Calu3 (cell line): ENCODE measurements at regions not wholly inside any gene's neighbourhood (a gene's known extent, or its start where the extent isn't known, plus 50 kb on each side); places are given as distances from the start of the nearest gene placed in this dataset.

Source experiments
- BruUV-seq: library from RNA; stranded (reverse); fragments of 400-500 nt; replicated peaks from 2 replicates; lab custom pipeline; 2021; lab: Mats Ljungman, UMichigan
- CTCF ChIA-PET: fragments of 300-600 bp; sonication (Branson Sonifier 250); formaldehyde crosslinking; loops from one replicate; lab custom pipeline; 2022; ENCODE audit warnings: antibody characterized with exemption; lab: Charles Lee
- DNase-seq: peaks from one replicate; pipeline ENCODE4 v3.0.0; 2022
- H3K27ac Mint-ChIP-seq: one replicate; pipeline ENCODE4 v1.8.0; 2022; ENCODE audit warnings: mixed read lengths; ENCODE audit not compliant: unreplicated experiment
- H3K27me3 Mint-ChIP-seq: one replicate; pipeline ENCODE4 v1.8.0; 2022; ENCODE audit warnings: mixed read lengths; ENCODE audit not compliant: unreplicated experiment
- H3K36me3 Mint-ChIP-seq: one replicate; pipeline ENCODE4 v1.8.0; 2022; ENCODE audit warnings: mild to moderate bottlenecking, moderate library complexity, mixed read lengths; ENCODE audit not compliant: insufficient read depth, unreplicated experiment
- H3K4me1 Mint-ChIP-seq: one replicate; pipeline ENCODE4 v1.8.0; 2022; ENCODE audit warnings: mild to moderate bottlenecking, low read depth, mixed read lengths; ENCODE audit not compliant: unreplicated experiment
- H3K4me3 Mint-ChIP-seq: one replicate; pipeline ENCODE4 v1.8.0; 2022; ENCODE audit warnings: mild to moderate bottlenecking, low read depth, moderate library complexity, mixed read lengths; ENCODE audit not compliant: unreplicated experiment
- H3K9me3 Mint-ChIP-seq: one replicate; pipeline ENCODE4 v1.8.0; 2022; ENCODE audit warnings: low read depth, mixed read lengths; ENCODE audit not compliant: unreplicated experiment
- CTCF ChIP-seq: fragments of 200-600 bp; IDR thresholded peaks from one replicate; pipeline ENCODE4 v1.8.0; 2022; ENCODE audit warnings: antibody characterized with exemption; ENCODE audit not compliant: unreplicated experiment
- intact Hi-C: fragments of 100-400 bp; cut with micrococcal nuclease; formaldehyde crosslinking; loops from one replicate; pipeline ENCODE4 v1.10.0; 2022; ENCODE audit not compliant: unreplicated experiment

- intact Hi-C loops: loop anchor here (10.0 kb wide), 1 partner anchor 148 kb away; the partner anchor contains the start of gene TFCP2L1
- Mint-ChIP-seq H3K4me3 (no peak overlapping the region), H3K27me3 (no peaks in the 10 kb centered on the region), H3K9me3 (no peaks in the 10 kb centered on the region), H3K4me1 (peaks cover 19% of the 10 kb centered on the region), H3K36me3 (peaks cover 4% of the 10 kb centered on the region), H3K27ac (no peak overlapping the region)
- TF ChIP-seq CTCF: no peak
- DNase-seq: peak; percentile 29
- CTCF ChIA-PET: no interaction called here
- BruUV-seq: no TSS peak
These were observed 148.7 kb downstream of the TFCP2L1 start for GRCh38 chr2:121136323-121136722.

- no peaks in the 10 kb centered on the region for H3K27me3 Mint-ChIP-seq
- CTCF ChIA-PET: no interaction called here
- H3K36me3 Mint-ChIP-seq: peaks cover 4% of the 10 kb centered on the region
- intact Hi-C loops: loop anchor here (10.0 kb wide), 1 partner anchor 147 kb away; the partner anchor contains the start of gene TFCP2L1
- no peaks in the 10 kb centered on the region for H3K9me3 Mint-ChIP-seq
- H3K27ac Mint-ChIP-seq: no peak overlapping the region
- no peak overlapping the region for H3K4me3 Mint-ChIP-seq
- no TSS peak for BruUV-seq
- no peak for DNase-seq
- H3K4me1 Mint-ChIP-seq: peaks cover 22% of the 10 kb centered on the region
- TF ChIP-seq CTCF: no peak
These were observed 147.4 kb downstream of the TFCP2L1 start for GRCh38 chr2:121137571-121137970.

GRCh38 chr2:121140734-121141133 lies 144.3 kb downstream of the TFCP2L1 start:
- H3K4me3 Mint-ChIP-seq: no peak overlapping the region
- no TSS peak for BruUV-seq
- TF ChIP-seq CTCF: no peak
- H3K4me1 Mint-ChIP-seq: peaks cover 11% of the 10 kb centered on the region
- H3K9me3 Mint-ChIP-seq: no peaks in the 10 kb centered on the region
- CTCF ChIA-PET: interaction anchor here (0.7 kb wide), 1 partner anchor 25 kb away, joined by 3 read pairs; no protein-coding TSS in a partner anchor
- no peak overlapping the region for H3K27ac Mint-ChIP-seq
- peak; percentile 29 for DNase-seq
- H3K36me3 Mint-ChIP-seq: no peaks in the 10 kb centered on the region
- no peaks in the 10 kb centered on the region for H3K27me3 Mint-ChIP-seq
- intact Hi-C loops: loop anchor here (10.0 kb wide), 1 partner anchor 64 kb away; no protein-coding TSS in a partner anchor

- no TSS peak for BruUV-seq
These were observed 142.6 kb downstream of the TFCP2L1 start for GRCh38 chr2:121142452-121142851.

More at GRCh38 chr2:121142452-121142851, 142.6 kb downstream of the TFCP2L1 start:
- Mint-ChIP-seq H3K9me3 (no peaks in the 10 kb centered on the region), H3K27me3 (no peaks in the 10 kb centered on the region), H3K27ac (no peak overlapping the region), H3K4me3 (no peak overlapping the region), H3K4me1 (peaks cover 11% of the 10 kb centered on the region), H3K36me3 (no peaks in the 10 kb centered on the region)
- TF ChIP-seq CTCF: no peak
- intact Hi-C loops: loop anchor here (10.0 kb wide), 1 partner anchor 62 kb away; no protein-coding TSS in a partner anchor
- DNase-seq: no peak
- CTCF ChIA-PET: interaction anchor here (0.9 kb wide), 1 partner anchor 15 kb away, joined by 3 read pairs; no protein-coding TSS in a partner anchor
